WTC11 (cell line): ENCODE measurements at regions not wholly inside any gene's neighbourhood (a gene's known extent, or its start where the extent isn't known, plus 50 kb on each side); places are given as distances from the start of the nearest gene placed in this dataset.

Source experiments
- RELA ChIP-seq: sonication (generic); formaldehyde crosslinking; IDR thresholded peaks from 2 replicates; pipeline ENCODE4 v1.8.1; 2022; ENCODE audit warnings: missing genetic modification reagents, mild to moderate bottlenecking, borderline replicate concordance
- ZNF121 ChIP-seq: sonication (generic); formaldehyde crosslinking; IDR thresholded peaks from 2 replicates; pipeline ENCODE4 v1.8.0; 2023; ENCODE audit warnings: missing genetic modification reagents
- TF ChIP-seq, protein P1 (sequence below): sonication (generic); formaldehyde crosslinking; IDR thresholded peaks from 2 replicates; pipeline ENCODE4 v1.8.1; 2022; ENCODE audit warnings: low read depth, mild to moderate bottlenecking, moderate library complexity, missing genetic modification reagents, borderline replicate concordance
- TF ChIP-seq, protein P2 (sequence below): fragments of 200-600 bp; IDR thresholded peaks from 2 replicates; pipeline ENCODE4 v1.8.0; 2022; ENCODE audit warnings: antibody characterized with exemption

DNA sequence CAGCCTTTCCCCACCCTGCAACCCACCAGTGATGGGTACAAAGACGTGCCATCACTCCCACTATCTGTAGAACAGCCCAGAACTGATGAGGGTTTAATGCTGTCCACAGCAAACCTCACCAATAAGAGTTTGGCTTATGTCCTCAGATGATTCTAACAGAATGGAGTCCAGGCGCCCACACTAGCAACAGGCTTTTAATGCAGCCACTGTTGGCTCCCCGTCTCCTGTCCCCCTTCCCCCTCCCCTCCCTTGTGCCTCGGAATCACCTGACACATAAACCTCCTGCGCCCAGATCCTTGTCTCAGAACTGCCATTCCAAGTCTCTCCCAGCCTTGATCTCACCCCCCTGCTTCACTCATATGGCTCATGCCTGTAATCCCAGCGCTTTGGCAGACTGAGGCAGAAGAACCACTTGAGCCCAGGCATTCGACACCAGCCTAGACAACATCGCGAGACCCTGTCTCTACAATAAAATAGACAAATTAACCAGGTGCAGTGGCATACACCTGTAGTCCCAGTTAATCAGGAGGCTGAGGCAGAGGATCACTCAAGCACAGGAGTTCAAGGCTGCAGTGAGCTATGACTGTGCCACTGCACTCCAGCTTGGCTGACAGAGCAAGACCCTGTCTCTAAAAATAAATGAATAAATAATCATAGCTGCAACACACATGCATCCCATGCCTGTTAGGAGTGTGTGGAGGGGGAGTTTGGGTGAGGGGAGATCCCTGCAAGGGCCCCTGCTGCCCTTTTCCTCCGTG lies 85.6 kb downstream of the SNX5 start:
- TF ChIP-seq, protein P1, sequence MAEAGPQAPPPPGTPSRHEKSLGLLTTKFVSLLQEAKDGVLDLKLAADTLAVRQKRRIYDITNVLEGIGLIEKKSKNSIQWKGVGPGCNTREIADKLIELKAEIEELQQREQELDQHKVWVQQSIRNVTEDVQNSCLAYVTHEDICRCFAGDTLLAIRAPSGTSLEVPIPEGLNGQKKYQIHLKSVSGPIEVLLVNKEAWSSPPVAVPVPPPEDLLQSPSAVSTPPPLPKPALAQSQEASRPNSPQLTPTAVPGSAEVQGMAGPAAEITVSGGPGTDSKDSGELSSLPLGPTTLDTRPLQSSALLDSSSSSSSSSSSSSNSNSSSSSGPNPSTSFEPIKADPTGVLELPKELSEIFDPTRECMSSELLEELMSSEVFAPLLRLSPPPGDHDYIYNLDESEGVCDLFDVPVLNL (CRISPR knock-in tag), result no peak
- no peak for TF ChIP-seq ZNF121 (CRISPR knock-in tag)
- TF ChIP-seq RELA, result no peak
- TF ChIP-seq, protein P2, sequence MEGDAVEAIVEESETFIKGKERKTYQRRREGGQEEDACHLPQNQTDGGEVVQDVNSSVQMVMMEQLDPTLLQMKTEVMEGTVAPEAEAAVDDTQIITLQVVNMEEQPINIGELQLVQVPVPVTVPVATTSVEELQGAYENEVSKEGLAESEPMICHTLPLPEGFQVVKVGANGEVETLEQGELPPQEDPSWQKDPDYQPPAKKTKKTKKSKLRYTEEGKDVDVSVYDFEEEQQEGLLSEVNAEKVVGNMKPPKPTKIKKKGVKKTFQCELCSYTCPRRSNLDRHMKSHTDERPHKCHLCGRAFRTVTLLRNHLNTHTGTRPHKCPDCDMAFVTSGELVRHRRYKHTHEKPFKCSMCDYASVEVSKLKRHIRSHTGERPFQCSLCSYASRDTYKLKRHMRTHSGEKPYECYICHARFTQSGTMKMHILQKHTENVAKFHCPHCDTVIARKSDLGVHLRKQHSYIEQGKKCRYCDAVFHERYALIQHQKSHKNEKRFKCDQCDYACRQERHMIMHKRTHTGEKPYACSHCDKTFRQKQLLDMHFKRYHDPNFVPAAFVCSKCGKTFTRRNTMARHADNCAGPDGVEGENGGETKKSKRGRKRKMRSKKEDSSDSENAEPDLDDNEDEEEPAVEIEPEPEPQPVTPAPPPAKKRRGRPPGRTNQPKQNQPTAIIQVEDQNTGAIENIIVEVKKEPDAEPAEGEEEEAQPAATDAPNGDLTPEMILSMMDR, result no peak
